ENCODE measurements at regions not wholly inside any gene's neighbourhood (a gene's known extent, or its start where the extent isn't known, plus 50 kb on each side); places are given as distances from the start of the nearest gene placed in this dataset.

DNA sequence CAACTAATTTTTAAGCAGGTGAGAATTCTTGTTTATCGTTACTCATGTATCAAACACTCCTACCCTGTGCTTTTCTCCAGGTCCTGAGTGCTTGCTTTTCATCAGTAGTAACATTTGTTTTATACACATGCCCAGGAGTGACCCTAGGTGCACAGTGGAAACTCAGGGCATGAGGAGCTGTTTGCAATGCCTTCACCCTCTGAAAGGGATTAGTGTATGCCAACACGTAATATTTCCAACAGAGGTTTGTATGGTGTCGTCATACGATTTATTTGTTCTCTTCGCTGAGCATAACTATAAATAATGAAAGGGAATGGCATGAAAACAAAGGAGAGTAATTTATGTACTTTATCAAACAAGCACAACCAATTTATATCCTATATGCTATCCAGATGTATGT lies 537.4 kb upstream of the MMS22L start:
- DNase-seq = no peak

DNA sequence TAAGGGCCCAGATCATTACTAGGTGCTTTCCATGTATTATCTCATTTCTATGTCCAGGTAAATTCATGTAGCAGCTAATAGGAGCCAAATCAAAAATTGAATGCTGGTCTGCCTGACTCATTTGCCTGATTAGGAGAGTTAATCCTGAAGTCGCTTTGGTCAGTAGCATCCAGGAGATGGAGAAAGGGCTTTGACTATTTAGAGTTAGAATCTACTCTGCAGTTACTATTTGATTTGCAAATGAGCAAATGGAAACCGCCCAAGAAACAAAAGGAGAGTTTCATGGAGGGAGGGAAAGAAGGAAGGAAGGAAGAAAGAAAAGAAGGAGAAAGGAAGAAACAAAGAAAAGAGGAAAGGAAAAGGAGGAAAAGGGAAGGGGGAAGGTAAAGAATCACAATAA lies 539.6 kb upstream of the MMS22L start:
- DNase-seq = no peak

DNA sequence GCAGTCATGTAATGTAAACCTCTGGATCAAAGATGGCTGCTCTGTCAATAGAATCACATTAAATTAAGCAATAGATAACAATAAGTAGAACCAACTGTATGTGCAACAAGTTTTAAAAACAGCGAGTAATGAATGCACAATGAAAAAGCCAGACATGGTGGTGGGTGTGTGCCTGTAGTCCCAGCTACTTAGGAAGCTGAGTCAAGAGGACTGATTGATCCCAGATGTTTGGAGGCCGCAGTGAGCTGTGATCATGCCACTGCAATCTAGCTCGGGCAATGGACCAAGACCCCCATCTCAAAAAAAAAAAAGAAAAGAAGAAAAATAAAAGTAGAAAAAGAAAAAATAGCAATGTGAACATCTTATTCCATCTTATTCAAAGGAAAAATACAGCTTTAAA lies 558.7 kb upstream of the MMS22L start:
- no peak for DNase-seq

DNA sequence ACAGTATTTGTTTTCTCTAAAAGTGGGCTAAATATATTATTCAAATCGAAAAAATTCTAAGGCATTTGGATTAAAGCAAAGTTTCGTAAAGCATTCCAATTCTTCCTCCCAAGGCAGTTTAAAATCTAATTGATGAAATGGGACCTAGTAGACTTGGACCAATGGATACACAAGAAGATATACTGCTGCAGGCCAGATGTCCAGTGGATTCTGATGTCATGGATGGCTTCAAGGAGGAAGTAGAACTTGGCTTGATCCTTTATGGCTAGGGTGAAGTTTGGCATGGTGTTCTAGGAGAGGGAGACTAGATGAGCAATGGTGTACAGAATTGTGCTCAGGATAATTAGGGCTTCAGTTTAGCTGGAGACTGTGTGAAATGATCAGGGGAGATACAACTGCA lies 559.5 kb upstream of the MMS22L start:
- DNase-seq = no peak

DNA sequence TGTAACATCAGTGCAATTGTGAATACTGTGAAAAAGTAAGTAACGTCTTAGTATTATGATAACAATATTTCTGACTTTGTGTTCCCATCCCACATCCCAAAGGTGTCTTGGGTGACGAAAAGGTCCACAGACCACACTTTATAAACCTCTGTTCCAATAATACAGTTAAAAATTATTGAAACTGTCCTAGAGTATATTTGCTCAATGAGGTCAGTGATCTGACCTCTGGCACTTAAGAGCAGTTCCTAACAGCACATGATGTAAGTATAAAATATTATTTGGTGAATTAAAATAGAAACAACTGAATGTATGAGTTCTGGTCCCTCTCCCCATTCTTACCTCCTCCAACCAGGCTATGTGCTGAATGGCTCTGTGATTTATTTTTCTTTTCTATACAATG lies 566.4 kb upstream of the MMS22L start:
- no peak for DNase-seq

DNA sequence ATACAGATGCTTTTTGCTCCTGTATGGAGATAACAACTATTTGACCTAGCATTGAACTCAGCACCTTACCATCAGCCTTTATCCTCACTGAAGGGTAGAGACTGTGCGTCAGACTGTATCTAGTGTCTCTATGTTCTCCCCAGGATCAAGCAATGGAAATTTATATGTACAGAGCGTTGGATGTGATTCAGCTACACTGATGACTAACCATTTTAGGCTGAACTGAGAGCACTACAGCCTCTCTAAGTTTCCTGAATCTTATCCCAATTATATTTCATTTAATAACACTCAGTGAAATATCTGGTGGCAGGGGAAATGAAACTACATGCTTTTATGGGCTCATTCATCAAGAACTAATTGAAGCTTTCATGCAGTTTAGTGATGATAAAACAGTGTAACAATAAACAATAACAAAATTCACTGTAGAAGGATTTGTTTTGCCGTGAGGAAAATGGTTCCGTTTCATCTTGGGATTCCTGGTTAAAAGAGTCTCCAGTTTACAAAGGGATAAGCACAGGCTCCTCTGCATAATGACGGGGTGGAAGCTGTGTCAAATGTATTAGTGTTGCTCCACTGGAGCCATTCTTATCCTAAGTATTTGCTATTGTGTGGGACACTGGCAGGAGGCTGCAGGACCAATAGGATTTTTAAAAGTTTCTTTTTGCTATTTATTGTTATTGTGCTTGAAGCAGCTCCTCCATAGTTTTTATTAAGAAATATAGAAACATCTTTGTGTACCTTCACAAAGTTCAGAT lies 567.6 kb upstream of the MMS22L start:
- DNase-seq = no peak

DNA sequence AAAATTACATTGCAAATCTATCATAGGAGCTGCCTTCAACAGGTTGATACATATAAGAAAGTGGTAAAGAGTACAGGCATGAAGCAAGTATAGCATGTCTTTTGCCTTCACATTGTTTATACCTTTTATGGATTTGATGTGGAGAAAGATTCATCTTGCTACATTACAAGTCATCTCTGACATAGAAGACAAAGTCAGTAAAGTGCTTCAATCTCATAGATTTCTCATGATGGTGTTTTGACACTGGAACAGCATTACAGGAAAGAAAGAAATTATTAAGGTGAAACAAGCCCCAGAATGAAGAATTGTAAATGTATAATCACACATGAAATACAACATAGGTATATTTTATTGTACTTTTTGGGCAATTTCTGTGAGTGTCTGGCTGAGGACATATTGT lies 580.7 kb upstream of the MMS22L start:
- DNase-seq = no peak

DNA sequence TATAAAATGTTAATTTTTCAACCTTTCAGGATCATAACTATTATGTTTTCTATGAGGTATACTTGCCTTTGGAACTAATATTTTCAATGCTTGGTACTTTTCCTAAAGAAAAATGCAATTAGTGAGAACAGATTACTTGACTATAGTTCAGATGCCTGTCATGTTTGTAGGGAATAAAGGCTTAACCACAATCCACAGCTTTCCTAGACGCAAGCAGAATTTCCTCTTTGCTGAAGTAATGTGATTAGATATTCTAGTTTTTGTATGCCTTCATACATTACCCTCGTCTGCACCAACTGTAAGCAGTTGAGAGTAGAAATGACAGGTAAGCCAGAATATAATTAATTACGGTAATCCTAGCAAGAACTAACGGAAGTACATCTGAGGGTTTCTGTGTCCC lies 581.4 kb upstream of the MMS22L start:
- DNase-seq = no peak

DNA sequence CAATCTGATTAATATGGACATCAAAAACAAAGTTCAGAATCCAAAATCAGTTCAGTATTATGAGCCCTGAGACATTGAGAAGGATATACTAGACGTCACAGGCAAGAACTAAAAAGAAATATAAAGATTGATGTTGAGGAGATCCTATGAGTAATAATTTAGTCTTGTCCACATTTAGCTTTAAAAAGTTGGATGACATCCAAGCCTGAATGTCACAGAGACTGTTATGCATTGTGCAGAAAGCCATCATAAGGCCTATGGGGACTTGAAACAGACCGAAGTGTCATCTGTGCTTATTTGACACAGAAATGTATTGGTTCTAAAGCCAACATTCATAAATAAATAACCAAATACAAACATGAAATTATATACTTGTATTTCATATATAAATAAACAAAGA lies 581.8 kb upstream of the MMS22L start:
- DNase-seq = no peak

DNA sequence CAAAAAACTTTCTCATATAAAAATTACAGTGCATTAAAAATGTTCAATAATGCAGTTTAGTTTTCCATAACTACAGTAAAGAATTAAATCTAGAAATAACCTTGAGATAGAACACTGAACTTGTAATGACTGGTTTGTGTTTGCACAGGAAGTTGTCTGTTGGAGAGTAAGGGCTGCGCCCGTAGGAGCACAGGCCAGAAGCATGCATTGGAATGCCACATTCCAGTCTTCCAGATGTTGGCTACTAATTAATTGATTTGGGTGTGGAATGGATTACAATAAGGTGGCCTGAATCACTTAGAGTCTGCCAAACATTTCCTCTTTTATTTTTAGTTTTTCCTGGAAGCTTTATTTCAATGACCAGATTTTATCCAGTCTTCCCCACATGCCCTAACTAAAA lies 582.6 kb upstream of the MMS22L start:
- DNase-seq = no peak

DNA sequence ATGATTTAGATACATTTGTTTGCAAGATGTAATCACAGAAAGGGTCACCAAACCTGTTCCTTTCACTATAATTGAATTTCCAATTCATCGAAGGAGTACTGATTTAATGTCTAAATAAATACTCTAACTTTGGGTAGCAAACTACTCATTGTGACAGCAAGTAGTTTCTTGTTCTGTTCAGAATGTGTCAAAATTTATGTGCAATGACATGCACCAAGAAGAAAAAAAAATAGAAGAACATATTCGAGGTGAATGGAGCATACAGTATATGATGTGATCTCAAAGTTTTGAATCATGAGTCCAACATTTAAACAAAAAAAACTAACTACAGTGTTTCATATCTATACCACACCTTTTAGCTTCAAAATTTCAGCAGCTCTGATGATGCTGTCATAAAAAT lies 583.6 kb upstream of the MMS22L start:
- DNase-seq = no peak

DNA sequence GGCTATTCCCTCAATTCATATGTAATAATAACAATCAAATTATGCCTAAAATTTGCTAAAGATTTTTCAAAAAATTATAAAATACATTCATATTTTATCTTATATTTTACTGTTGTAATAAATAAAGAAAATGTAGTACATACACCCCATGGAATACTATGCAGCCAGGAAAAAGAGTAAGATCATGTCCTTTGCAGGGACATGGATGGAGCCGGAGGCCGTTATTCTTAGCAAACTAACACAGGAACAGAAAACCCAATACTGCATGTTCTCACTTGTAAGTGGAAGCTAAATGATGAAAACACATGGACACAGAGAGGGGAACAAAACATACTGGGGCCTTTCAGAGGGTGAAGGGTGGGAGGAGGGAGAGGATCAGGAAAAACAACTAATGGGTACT lies 584.2 kb upstream of the MMS22L start:
- DNase-seq = no peak

DNA sequence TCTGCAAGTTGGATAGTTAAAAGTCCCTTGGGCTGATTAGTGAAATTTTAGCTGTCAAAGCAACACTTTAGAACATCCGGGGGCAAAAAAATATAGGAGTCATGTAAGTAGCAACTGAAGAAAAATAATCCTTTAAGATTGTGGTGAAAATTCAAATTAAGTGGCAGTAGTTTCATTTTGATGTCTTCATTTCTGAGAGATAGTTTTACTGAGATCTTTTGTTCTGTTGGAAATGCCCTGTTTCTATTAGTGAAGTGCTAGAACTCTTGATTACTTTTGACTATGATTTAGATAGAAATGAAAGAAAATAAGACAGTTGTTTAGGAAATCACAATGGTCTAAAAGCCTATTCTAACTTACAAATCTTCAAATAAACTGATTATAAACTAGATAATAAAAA lies 587.3 kb upstream of the MMS22L start:
- DNase-seq = no peak

DNA sequence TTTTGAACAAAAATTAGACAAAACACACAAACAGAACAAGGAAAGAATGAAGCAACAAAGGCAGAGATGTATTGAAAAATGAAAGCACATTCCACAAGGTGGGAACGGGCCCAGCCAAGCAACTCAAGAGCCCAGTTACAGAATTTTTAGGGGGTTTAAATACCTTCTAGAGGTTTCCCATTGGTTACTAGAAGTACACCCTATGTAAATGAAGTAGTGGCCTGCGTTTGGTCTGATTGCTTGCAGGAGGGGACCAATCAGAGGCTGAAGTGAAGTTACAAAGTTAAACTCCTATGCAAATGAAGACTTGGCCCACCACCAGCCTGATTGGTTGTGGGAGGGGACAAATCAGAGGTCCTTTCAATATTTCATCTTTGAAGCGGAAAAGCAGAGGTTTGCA lies 593.7 kb upstream of the MMS22L start:
- DNase-seq = no peak

DNA sequence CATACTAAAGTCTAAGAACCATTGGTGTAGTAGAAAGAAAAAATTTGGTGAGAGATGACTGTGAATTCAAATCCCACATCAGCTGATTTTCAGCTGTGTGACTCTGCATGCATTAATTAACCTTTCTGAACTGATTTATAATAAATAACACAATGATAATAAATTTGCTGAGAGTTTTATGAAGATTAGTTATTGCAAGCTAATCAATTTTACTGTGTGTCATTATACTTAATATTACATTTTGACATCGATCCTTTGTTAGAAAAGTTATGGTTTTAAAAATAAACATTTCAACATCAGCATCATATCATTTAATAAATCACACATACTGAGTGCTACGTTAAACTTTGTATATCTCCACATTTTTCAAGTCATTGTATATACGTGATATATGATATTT lies 599.7 kb upstream of the MMS22L start:
- DNase-seq = no peak

DNA sequence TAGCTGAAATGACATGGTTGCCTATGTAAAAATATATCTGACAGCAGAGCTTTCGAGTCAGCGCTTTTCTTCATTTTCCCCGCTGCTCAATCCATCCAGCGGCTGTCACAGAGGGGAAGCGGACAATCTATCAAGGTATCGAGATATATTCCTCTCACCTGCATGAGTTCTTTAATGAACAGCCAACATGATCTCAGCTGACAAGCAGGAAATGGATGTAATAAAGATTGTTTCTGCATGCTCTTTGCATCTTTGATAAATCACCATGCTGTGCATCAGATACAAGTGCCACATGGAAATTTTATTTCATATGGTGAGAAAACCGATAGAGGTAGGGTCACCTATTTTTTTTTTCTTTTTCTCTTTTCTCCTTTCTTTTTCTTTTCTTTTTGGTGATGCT lies 602.3 kb upstream of the MMS22L start:
- DNase-seq = no peak

DNA sequence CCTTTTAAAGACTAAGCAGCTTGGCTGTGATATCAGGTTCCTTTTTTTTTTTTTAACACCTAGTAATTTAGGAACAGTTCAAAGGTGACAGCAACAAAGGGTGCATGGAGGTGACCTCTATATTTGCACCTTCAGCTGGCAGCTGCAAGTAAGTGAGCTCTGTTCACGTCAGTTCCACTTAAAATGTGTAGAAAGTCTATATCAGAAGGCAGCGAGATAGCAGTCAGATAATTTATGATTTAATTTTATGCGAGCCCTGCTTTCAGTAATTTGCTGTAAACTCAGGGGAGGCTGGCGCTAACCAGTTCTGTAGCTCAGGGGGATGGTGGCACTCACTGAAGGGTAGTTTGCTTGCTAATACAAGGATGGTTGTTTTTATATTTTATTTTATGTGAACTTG lies 602.8 kb upstream of the MMS22L start:
- DNase-seq = no peak

DNA sequence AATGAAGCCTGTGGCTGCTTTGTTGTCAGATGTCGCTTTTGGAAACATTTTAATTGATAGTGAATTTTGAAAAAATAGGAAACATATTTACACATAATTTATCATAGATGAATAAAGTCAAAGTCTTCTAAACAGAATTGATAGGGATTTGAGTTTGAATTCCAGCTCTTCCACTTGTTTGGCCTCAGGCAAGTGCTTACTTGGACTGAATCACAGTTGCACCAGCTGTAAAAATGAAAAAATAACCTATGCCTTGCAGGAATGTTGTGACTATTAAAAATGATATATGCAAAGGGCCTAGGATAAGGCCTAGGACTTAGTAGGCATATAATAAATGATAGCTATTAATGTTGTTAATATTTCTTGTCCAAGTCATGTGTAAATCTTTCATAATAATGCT lies 618.5 kb upstream of the MMS22L start:
- DNase-seq = no peak

DNA sequence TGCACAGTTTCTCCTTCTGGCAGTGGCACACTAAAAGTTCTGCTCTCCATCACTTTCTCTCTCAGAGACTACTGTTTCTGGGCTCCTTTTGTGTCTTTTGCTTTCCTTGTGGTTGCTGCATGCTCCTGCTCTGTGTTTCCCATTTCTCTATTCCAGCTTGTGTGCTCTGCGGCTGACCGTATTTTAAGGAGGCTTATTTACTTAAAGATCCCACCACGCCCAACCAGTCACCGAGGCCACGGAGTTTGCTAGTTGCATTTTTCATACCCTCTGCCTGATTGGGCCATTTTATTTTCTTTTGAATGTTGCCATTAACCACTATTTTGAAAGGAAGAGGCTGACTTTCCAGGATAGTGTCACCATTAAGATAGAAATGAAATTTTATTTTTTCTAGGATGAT lies 626.4 kb upstream of the MMS22L start:
- DNase-seq = no peak

DNA sequence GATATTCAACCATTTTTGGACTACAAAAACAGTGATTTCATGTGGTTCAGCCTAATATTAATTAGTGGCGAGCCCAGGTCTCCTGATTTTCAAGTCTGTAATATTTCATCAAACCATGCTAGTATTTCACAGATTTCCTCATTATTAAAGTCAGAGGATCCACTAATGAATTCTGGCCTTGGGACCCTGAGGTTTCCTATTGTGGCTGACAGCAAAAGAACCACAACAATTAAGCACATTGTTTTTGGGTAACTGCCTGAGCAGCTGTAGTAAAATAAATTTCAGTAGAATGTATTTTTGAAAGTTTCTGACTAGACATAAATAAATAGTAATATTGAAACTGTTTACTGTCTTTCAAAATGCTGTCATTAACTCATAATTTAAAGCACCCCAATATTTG lies 630.7 kb upstream of the MMS22L start:
- DNase-seq = no peak

DNA sequence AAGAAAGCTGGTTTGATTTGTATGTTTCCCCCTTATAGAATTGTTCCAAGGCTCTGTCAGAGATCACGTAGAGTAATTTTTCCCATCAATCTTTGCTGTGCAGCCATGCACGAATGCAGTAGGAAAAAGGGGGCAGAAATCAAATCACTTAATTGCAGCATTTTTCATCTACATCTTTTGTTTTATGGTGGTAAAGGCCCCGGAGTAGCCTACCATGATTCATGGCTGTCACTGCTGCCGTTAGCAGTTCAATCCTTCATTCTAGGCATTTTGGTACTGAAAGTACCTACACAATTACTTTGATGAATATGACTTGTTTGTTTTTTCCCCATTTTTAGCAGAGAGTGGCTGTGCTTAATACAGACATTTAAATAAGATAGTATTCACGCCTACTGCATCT lies 631.9 kb upstream of the MMS22L start:
- no peak for DNase-seq

DNA sequence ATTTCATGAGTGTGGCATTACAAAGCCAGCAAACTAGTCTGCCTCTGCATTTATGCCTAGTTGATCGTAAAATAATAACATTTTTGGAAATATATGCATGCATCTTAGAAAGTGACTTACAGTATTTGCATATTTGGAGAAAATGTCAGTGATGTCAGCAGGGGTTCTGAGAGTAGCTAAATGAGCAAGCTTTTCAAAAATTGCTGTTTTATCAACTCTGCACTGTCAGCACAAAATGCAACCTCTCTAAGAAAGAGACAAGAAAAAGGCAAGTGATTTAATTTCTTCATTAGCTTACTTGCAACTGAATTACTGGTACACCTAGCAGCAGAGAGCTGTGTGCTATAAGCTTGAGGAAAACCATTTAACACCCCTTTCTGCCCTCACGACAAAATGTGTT lies 632.5 kb upstream of the MMS22L start:
- DNase-seq = no peak

DNA sequence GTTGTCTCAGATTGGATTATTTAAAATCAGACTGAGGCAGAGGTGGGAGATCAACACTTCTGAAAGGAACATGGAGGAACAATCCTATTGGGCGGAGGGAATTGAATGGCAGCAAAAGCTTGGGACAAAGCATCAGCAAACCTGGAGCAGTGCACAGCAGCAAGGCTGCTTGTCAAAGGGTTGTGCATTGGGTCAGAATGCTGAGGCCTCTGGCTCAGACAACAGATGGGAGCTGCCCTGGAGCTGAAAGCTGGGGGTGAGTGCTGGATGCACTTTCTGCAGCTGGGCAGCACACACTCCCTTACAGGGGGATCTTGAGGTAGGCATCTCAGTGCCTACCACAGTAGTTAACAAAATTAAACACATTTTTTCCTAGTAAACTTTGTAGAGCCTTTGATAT lies 634.4 kb upstream of the MMS22L start:
- DNase-seq = no peak

DNA sequence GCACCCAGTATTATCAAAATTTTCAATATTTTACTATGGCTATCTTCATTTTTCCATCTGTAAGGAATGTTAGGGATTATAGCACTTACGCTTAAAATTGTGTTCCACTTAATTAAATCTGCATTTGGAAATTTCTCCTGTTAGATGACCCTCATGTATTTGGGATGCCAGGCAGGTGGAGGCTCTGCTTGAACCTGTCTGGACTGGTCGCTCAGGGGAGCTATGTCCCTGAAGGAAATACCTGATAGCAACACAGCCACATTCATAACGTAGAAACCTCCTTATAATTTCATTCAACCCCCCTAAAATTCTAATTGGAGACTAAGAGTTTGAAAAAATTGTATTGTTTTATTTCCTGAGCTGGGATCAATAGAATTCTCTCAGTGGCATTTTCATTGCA lies 636.0 kb upstream of the MMS22L start:
- no peak for DNase-seq

DNA sequence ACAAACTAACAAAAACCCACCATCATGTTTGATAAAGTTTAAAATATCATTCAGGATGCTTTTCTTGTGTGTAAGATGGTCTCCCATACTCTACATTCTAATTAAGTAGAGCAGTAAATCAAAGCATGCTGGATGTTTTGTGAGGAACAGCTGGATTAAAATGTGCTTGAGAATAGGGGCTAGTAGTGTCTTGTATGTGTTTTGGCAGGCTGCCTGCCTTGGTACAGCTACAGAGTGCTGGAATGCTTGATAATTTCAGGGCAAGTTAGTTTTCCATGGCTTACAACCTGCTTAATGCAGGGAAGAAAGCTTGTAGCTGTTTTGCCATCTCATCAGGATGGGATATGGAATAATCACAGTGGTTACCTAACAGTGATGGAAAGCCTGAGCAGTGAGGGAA lies 636.6 kb upstream of the MMS22L start:
- DNase-seq = no peak

DNA sequence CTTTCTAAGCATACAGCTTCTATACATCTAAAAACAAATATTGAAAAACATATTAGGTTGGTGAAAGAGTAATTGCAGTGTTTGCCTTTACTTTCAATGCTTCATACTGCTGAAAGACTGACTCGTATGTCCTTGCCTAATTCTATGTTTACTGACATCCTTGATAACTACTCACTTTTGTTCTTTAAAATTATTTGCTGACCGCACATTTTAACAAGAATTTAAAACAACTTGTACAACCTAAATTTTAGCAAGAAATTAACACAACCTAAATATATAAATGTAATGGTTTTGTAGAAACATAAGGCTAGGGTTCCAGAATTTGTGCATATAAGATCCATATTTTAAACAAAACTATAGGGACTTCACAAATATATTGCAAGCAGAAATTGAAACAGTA lies 640.2 kb upstream of the MMS22L start:
- DNase-seq = no peak
